BE2C (cell line): ENCODE measurements at regions not wholly inside any gene's neighbourhood (a gene's known extent, or its start where the extent isn't known, plus 50 kb on each side); places are given as distances from the start of the nearest gene placed in this dataset.

Source experiments
- DNase-seq: peaks from one replicate; pipeline ENCODE4 v3.0.0-alpha.2; 2020
- H3K27me3 ChIP-seq: fragments of 250-450 bp; sonication (Bioruptor Pico); 2 replicates; pipeline ENCODE4 v1.5.1; 2020; ENCODE audit warnings: mild to moderate bottlenecking
- H3K36me3 ChIP-seq: fragments of 250-450 bp; sonication (Bioruptor Pico); 2 replicates; pipeline ENCODE4 v1.5.1; 2020; ENCODE audit warnings: mild to moderate bottlenecking
- H3K4me1 ChIP-seq: fragments of 250-450 bp; sonication (Bioruptor Pico); 2 replicates; pipeline ENCODE4 v1.5.1; 2020
- H3K4me3 ChIP-seq: 2 replicates; pipeline ENCODE4 v1.5.1; 2011; ENCODE audit warnings: low read depth, low read length
- H3K9me3 ChIP-seq: fragments of 250-450 bp; sonication (Bioruptor Pico); 2 replicates; pipeline ENCODE4 v1.5.1; 2020
- TF ChIP-seq, protein P1 (sequence below): IDR thresholded peaks from 2 replicates; pipeline ENCODE4 v1.5.1; 2012; ENCODE audit warnings: mild to moderate bottlenecking, low read depth, low read length

DNA sequence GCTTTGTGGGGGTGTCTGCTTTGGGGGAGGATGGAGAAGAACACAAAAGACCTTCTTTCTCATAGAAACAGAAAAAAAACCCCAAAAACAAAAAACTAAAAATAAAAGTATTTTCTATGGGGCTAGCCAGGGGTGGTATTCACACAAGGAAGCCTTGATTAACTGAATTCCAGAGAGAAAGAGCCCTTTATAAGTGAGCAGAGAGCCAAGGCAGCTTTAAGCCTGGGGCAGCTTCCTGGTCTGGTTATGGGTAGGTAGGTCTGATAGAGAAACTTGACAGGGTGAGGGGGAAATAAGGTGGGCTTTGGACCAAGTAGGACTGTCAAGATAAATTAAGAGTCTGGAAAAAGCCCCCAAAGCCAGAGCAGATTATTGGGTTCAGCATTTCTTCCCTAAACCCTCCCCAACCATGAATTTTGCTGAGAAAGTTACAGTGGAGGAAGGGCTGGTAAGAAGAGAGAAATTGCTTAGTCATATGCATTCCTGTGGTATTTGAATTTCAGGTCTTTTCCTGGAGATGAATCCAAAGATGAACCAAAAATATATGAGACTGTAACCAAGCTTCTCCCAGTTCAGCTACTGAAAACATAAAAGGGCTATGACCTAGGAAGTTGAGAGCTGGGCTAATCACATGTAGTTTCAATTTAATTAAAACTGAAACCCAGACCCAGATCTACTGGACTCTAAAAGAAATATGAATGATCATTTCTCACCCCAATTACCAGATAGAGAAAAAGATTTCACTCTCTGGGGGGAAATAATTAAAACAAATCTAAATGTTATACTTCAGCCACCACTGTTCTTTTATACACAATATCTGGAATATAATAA, 144.8 kb downstream of the TBC1D30 start:
- Histone ChIP-seq H3K36me3 (no peaks in the 10 kb centered on the region), H3K4me3 (no peak overlapping the region), H3K4me1 (no peaks in the 10 kb centered on the region), H3K27me3 (no peaks in the 10 kb centered on the region), H3K9me3 (no peaks in the 10 kb centered on the region)
- TF ChIP-seq, protein P1, sequence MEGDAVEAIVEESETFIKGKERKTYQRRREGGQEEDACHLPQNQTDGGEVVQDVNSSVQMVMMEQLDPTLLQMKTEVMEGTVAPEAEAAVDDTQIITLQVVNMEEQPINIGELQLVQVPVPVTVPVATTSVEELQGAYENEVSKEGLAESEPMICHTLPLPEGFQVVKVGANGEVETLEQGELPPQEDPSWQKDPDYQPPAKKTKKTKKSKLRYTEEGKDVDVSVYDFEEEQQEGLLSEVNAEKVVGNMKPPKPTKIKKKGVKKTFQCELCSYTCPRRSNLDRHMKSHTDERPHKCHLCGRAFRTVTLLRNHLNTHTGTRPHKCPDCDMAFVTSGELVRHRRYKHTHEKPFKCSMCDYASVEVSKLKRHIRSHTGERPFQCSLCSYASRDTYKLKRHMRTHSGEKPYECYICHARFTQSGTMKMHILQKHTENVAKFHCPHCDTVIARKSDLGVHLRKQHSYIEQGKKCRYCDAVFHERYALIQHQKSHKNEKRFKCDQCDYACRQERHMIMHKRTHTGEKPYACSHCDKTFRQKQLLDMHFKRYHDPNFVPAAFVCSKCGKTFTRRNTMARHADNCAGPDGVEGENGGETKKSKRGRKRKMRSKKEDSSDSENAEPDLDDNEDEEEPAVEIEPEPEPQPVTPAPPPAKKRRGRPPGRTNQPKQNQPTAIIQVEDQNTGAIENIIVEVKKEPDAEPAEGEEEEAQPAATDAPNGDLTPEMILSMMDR = no peak
- DNase-seq = no peak

DNA sequence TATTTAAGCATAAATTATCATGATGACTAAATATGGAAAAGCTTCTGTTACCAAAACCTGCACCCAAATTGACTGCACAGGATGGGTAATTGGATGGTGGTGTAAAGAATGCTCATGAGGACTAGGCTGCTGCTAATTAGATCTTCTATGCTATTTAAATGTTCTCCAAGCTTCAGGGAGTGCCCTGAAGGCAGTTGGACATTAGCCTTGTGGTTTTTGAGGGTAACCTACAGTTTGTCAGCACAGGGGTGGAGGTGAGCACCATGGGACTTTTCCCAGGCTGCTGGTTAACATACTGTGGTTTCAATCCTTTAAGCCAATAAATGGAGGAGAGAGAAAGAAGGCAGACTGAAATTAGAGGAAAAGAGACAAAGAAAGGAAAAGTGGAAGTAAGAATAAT, 145.0 kb downstream of the WIF1 start:
- H3K27me3 ChIP-seq = no peaks in the 10 kb centered on the region
- no peaks in the 10 kb centered on the region for H3K36me3 ChIP-seq
- H3K4me3 ChIP-seq = no peak overlapping the region
- no peaks in the 10 kb centered on the region for H3K4me1 ChIP-seq
- TF ChIP-seq, protein P1 = no peak
- no peaks in the 10 kb centered on the region for H3K9me3 ChIP-seq
- DNase-seq = no peak

DNA sequence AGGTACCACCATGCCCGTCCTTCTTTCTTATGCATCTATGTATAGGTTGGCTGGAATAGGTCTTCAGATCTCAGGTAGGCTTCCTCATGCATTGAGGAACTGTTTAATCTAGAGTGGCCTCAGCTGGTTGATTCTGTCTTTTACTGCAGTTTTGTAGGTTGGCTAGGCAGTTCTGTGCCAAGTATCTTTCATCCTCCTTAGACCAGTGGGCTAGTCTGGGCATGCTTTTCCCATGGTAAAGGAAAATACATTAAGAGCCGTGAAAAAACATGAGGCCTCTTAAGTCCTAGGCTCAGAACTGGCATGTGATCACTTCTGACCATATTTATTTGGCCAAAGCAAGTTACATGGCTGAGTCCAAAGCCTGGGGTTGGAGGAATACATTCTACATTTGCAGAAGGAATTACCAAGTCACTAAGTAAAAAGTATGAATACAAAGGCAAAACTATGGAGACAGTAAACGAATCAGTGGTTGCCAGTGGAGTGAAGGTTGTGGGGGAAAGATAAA, 137.3 kb downstream of the WIF1 start:
- H3K36me3 ChIP-seq = no peaks in the 10 kb centered on the region
- no peaks in the 10 kb centered on the region for H3K27me3 ChIP-seq
- no peak overlapping the region for H3K4me3 ChIP-seq
- no peaks in the 10 kb centered on the region for H3K9me3 ChIP-seq
- DNase-seq = no peak
- no peaks in the 10 kb centered on the region for H3K4me1 ChIP-seq
- TF ChIP-seq, protein P1 = no peak

DNA sequence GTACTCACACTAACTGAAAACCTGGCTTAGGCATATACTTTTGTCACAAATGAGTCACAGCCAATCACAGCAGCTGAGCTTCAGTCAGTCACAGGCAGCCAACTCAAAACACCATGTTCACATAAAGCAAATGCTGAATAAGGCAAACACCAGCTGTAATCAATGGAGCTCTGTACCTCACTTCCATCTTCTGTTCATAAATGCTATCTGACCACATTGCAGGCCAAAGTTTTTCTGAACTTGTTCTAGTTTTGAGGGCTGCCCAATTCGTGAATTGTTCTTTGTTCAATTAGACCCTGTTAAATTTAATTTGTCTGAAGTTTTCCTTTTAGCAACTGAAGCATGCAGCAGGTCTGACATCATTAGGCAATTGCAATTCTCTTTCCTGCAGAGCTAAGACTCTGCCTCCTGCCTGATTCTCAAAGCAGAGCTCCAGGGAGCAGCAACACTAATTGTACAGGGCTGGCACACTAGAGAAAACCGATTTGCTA, 129.9 kb downstream of the WIF1 start:
- Histone ChIP-seq H3K27me3 (no peaks in the 10 kb centered on the region), H3K4me1 (no peaks in the 10 kb centered on the region), H3K4me3 (no peak overlapping the region), H3K9me3 (no peaks in the 10 kb centered on the region), H3K36me3 (no peaks in the 10 kb centered on the region)
- no peak for DNase-seq
- TF ChIP-seq, protein P1 = no peak

DNA sequence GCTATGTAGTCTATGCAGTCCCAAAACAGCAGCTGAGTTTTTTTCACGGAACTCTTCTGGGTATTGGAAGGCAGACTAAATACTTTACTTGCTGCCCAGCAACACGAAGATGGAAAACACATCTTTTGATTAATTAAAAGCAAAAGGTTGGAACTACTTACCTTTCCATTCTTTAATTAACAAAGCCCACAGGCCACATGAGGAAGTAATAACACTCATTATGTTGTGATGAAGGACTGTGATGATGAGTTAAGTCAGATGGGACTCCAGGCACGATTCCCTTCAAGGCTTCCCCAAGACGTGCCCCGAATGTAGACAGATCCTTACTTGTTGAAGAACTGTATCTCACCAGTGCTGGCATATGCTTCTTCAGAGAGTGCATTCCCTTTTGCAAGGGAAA, 129.0 kb downstream of the WIF1 start:
- Histone ChIP-seq H3K4me3 (no peak overlapping the region), H3K36me3 (no peaks in the 10 kb centered on the region), H3K9me3 (no peaks in the 10 kb centered on the region), H3K27me3 (no peaks in the 10 kb centered on the region), H3K4me1 (no peaks in the 10 kb centered on the region)
- no peak for DNase-seq
- TF ChIP-seq, protein P1 = no peak

DNA sequence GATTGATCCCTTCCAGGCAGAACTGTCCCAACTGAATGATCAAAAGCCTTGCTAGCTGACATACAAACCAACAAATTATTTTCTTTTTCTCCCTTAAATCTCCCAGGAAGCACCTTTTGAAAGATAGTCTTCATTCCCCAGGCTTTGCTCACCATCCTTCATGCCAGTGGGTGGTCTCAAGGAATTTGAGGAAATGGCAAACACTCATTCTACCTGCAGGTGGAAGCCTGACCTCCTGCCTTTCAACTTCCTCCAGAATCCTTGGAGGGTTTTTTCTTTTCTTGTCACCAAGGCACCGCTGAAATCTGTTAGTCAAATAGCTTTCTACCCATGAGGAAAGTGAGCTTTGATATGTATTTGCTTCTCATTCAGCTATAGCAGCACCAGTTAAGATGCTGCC, 128.5 kb downstream of the WIF1 start:
- Histone ChIP-seq H3K9me3 (no peaks in the 10 kb centered on the region), H3K36me3 (no peaks in the 10 kb centered on the region), H3K4me3 (no peak overlapping the region), H3K4me1 (no peaks in the 10 kb centered on the region), H3K27me3 (no peaks in the 10 kb centered on the region)
- TF ChIP-seq, protein P1 = no peak
- DNase-seq = no peak
